HFFc6 (cell line): ENCODE measurements at regions not wholly inside any gene's neighbourhood (a gene's known extent, or its start where the extent isn't known, plus 50 kb on each side); places are given as distances from the start of the nearest gene placed in this dataset.

Experiments
- DNase-seq: peaks from one replicate; pipeline ENCODE4 v3.0.0-alpha.2; 2018
- H3K27ac Mint-ChIP-seq: 2 replicates; pipeline ENCODE4 v1.8.0; 2020; ENCODE audit warnings: mild to moderate bottlenecking, mixed read lengths
- H3K27me3 Mint-ChIP-seq: 2 replicates; pipeline ENCODE4 v1.8.0; 2021; ENCODE audit warnings: mild to moderate bottlenecking, moderate library complexity, mixed read lengths; ENCODE audit not compliant: insufficient read depth
- H3K36me3 Mint-ChIP-seq: 2 replicates; pipeline ENCODE4 v1.8.0; 2021; ENCODE audit warnings: low read depth, mixed read lengths
- H3K4me1 Mint-ChIP-seq: 2 replicates; pipeline ENCODE4 v1.8.0; 2020; ENCODE audit warnings: low read depth, mixed read lengths
- H3K4me3 Mint-ChIP-seq: 2 replicates; pipeline ENCODE4 v1.8.0; 2020; ENCODE audit warnings: mild to moderate bottlenecking, moderate library complexity, mixed read lengths
- H3K9me3 Mint-ChIP-seq: 2 replicates; pipeline ENCODE4 v1.8.0; 2020; ENCODE audit warnings: mild to moderate bottlenecking, mixed read lengths
- TF ChIP-seq, protein P1 (sequence below): fragments of 200-600 bp; sonication (generic); IDR thresholded peaks from 2 replicates; pipeline ENCODE4 v1.5.0; 2021; ENCODE audit warnings: antibody characterized with exemption, mild to moderate bottlenecking

- DNase-seq, result no peak
- no peaks in the 10 kb centered on the region for H3K9me3 Mint-ChIP-seq
- no peak overlapping the region for H3K27ac Mint-ChIP-seq
- no peak overlapping the region for H3K4me3 Mint-ChIP-seq
- H3K36me3 Mint-ChIP-seq, result no peaks in the 10 kb centered on the region
- no peaks in the 10 kb centered on the region for H3K27me3 Mint-ChIP-seq
- TF ChIP-seq, protein P1, sequence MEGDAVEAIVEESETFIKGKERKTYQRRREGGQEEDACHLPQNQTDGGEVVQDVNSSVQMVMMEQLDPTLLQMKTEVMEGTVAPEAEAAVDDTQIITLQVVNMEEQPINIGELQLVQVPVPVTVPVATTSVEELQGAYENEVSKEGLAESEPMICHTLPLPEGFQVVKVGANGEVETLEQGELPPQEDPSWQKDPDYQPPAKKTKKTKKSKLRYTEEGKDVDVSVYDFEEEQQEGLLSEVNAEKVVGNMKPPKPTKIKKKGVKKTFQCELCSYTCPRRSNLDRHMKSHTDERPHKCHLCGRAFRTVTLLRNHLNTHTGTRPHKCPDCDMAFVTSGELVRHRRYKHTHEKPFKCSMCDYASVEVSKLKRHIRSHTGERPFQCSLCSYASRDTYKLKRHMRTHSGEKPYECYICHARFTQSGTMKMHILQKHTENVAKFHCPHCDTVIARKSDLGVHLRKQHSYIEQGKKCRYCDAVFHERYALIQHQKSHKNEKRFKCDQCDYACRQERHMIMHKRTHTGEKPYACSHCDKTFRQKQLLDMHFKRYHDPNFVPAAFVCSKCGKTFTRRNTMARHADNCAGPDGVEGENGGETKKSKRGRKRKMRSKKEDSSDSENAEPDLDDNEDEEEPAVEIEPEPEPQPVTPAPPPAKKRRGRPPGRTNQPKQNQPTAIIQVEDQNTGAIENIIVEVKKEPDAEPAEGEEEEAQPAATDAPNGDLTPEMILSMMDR, result no peak
- H3K4me1 Mint-ChIP-seq, result no peaks in the 10 kb centered on the region
Observed at GRCh38 chr1:239840336-239840735, 251.3 kb upstream of the FMN2 start.

GRCh38 chr1:239840790-239841189 is 250.9 kb upstream of the FMN2 start:
- H3K27me3 Mint-ChIP-seq, result no peaks in the 10 kb centered on the region
- H3K4me1 Mint-ChIP-seq, result no peaks in the 10 kb centered on the region
- H3K4me3 Mint-ChIP-seq, result no peak overlapping the region
- DNase-seq, result no peak
- no peak overlapping the region for H3K27ac Mint-ChIP-seq
- H3K36me3 Mint-ChIP-seq, result no peaks in the 10 kb centered on the region
- H3K9me3 Mint-ChIP-seq, result no peaks in the 10 kb centered on the region
- TF ChIP-seq, protein P1, result no peak

- no peaks in the 10 kb centered on the region for H3K27me3 Mint-ChIP-seq
- no peak overlapping the region for H3K27ac Mint-ChIP-seq
- H3K4me3 Mint-ChIP-seq, result no peak overlapping the region
- TF ChIP-seq, protein P1, result no peak
- H3K9me3 Mint-ChIP-seq, result no peaks in the 10 kb centered on the region
- H3K36me3 Mint-ChIP-seq, result no peaks in the 10 kb centered on the region
- DNase-seq, result no peak
- H3K4me1 Mint-ChIP-seq, result no peaks in the 10 kb centered on the region
Observed at GRCh38 chr1:239841631-239842030, 250.1 kb upstream of the FMN2 start.

DNA sequence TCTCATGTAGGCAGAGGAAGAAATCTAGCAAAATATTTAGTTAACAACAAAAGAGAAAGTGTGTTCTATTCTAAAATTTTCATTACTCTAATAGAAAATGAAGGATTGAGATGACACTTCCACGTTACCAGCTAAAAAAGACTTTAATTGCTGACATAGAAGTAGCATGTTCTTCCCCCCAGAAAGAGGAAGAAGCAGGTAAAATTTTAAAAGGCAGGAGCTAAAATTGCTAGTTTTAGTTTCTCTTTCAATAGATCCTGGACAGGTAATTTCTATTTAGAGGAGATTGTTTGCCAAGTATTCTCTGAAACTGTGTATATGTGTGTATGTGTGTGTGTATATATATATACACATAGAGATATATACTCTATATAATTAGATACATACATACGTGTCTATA is 248.1 kb upstream of the FMN2 start:
- TF ChIP-seq, protein P1, result no peak
- Mint-ChIP-seq H3K27me3 (no peaks in the 10 kb centered on the region), H3K4me1 (no peaks in the 10 kb centered on the region), H3K36me3 (no peaks in the 10 kb centered on the region), H3K27ac (no peak overlapping the region), H3K4me3 (no peak overlapping the region), H3K9me3 (no peaks in the 10 kb centered on the region)
- DNase-seq, result no peak

GRCh38 chr1:239844833-239845232 is 246.8 kb upstream of the FMN2 start:
- H3K27me3 Mint-ChIP-seq, result no peaks in the 10 kb centered on the region
- H3K9me3 Mint-ChIP-seq, result no peaks in the 10 kb centered on the region

More at GRCh38 chr1:239844833-239845232, 246.8 kb upstream of the FMN2 start:
- TF ChIP-seq, protein P1, result no peak
- no peak for DNase-seq
- Mint-ChIP-seq H3K4me1 (no peaks in the 10 kb centered on the region; the same call in 1 of the 2 replicates), H3K27ac (no peak overlapping the region), H3K36me3 (no peaks in the 10 kb centered on the region), H3K4me3 (no peak overlapping the region)
